ENCODE measurements at regions not wholly inside any gene's neighbourhood (a gene's known extent, or its start where the extent isn't known, plus 50 kb on each side); places are given as distances from the start of the nearest gene placed in this dataset.
"Not testable (repeated sequence)": the region's sequence is repeated elsewhere in the genome, so short reads cannot be mapped to it uniquely, and the experiment has no call there.

GRCh38 chr22:47504962-47505361 is 742.5 kb downstream of the TBC1D22A start:
- no peak for DNase-seq
- Histone ChIP-seq H3K36me3 (replicated peaks in 1 of 2) (no peaks in the 10 kb centered on the region), H3K27me3 (no peaks in the 10 kb centered on the region), H3K4me1 (replicated peaks in 1 of 2) (no peaks in the 10 kb centered on the region), H3K4me3 (no peak overlapping the region), H3K27ac (no peak overlapping the region), H3K9me3 (replicated peaks in 1 of 3) (no peaks in the 10 kb centered on the region)
- TF ChIP-seq CTCF (IDR thresholded peaks at IDR 0.05) (no peak), POLR2A (IDR thresholded peaks at IDR 0.05) (no peak)
- intact Hi-C loops (cut with DNase I), result no loop called here
- 67 to 74% (median 71%) methylated on average over 3 of the region's 3 CpGs for WGBS, 4 donors

- Histone ChIP-seq H3K4me1 (replicated peaks in 1 of 2) (no peaks in the 10 kb centered on the region), H3K27me3 (no peaks in the 10 kb centered on the region), H3K36me3 (replicated peaks in 1 of 2) (no peaks in the 10 kb centered on the region), H3K4me3 (no peak overlapping the region), H3K27ac (no peak overlapping the region), H3K9me3 (replicated peaks in 1 of 3) (no peaks in the 10 kb centered on the region)
- intact Hi-C loops (cut with DNase I), result no loop called here
- TF ChIP-seq POLR2A (IDR thresholded peaks at IDR 0.05) (no peak), CTCF (IDR thresholded peaks at IDR 0.05) (no peak)
- 62 to 79% (median 64%) methylated on average over 6 to 8 of the region's 8 CpGs for WGBS, 4 donors
- DNase-seq, result no peak
Observed at GRCh38 chr22:47498969-47499495, 736.6 kb downstream of the TBC1D22A start.

GRCh38 chr22:47497666-47498065 is 735.2 kb downstream of the TBC1D22A start:
- no peak for DNase-seq
- whole genome bisulfite sequencing, 4 donors, result 43 to 62% (median 58%) methylated on average over 7 of the region's 7 CpGs
- Histone ChIP-seq H3K4me3 (no peak overlapping the region), H3K4me1 (replicated peaks in 1 of 2) (no peaks in the 10 kb centered on the region), H3K9me3 (replicated peaks in 1 of 3) (no peaks in the 10 kb centered on the region), H3K36me3 (replicated peaks in 1 of 2) (no peaks in the 10 kb centered on the region), H3K27ac (no peak overlapping the region), H3K27me3 (no peaks in the 10 kb centered on the region)
- TF ChIP-seq POLR2A (IDR thresholded peaks at IDR 0.05) (no peak), CTCF (IDR thresholded peaks at IDR 0.05) (no peak)
- intact Hi-C loops (cut with DNase I), result no loop called here

GRCh38 chr22:47495110-47495509 is 732.7 kb downstream of the TBC1D22A start:
- no peaks in the 10 kb centered on the region for H3K9me3 ChIP-seq (replicated peaks in 1 of 3)
- no peak overlapping the region for H3K4me3 ChIP-seq
- no peaks in the 10 kb centered on the region for H3K27me3 ChIP-seq
- no peak overlapping the region for H3K27ac ChIP-seq
- no peak for DNase-seq
- intact Hi-C loops (cut with DNase I), result no loop called here
- TF ChIP-seq CTCF (IDR thresholded peaks at IDR 0.05) (no peak), POLR2A (IDR thresholded peaks at IDR 0.05) (no peak)
- no peaks in the 10 kb centered on the region for H3K4me1 ChIP-seq (replicated peaks in 1 of 2)
- WGBS, 4 donors, result 26 to 42% (median 31%) methylated on average over 1 of the region's 1 CpG
- H3K36me3 ChIP-seq (replicated peaks in 1 of 2), result no peaks in the 10 kb centered on the region

GRCh38 chr22:47488131-47488530 is 725.7 kb downstream of the TBC1D22A start:
- intact Hi-C loops (cut with DNase I); H3K9me3 ChIP-seq (replicated peaks in 1 of 3); H3K27me3 ChIP-seq; H3K4me1 ChIP-seq (replicated peaks in 1 of 2); DNase-seq; H3K27ac ChIP-seq; H3K36me3 ChIP-seq (replicated peaks in 1 of 2); H3K4me3 ChIP-seq: not testable (repeated sequence)
- WGBS, 4 donors, result 88 to 92% (median 90%) methylated on average over 8 to 16 of the region's 24 CpGs; no CpG with 5 or more reads in 1 of the 4 donors

Measured in adrenal gland (tissue), 9 donors.